IMR-90 (cell line): ENCODE measurements at regions not wholly inside any gene's neighbourhood (a gene's known extent, or its start where the extent isn't known, plus 50 kb on each side); places are given as distances from the start of the nearest gene placed in this dataset.
A peak's percentile ranks its signal among the peaks of the same experiment; 100 is the strongest.

Experiments used
- POLR2A ChIP-seq: IDR thresholded peaks from 2 replicates; pipeline ENCODE4 v1.6.1; 2012; ENCODE audit warnings: mild to moderate bottlenecking, low read depth, low read length
- RAD21 ChIP-seq: IDR thresholded peaks from 2 replicates; pipeline ENCODE4 v1.6.1; 2012; ENCODE audit warnings: low read length, improper control_type of control experiment
- TF ChIP-seq, protein P1 (sequence below): conservative IDR thresholded peaks from 2 replicates; pipeline ENCODE4 v1.5.1; 2012; ENCODE audit warnings: mild to moderate bottlenecking, low read depth, low read length, improper control_type of control experiment
- TF ChIP-seq, protein P2 (sequence below): fragments of 150-350 bp; IDR thresholded peaks from 2 replicates; pipeline ENCODE4 v1.6.1; 2017; ENCODE audit warnings: mild to moderate bottlenecking, antibody characterized with exemption, low read length, low read depth

DNA sequence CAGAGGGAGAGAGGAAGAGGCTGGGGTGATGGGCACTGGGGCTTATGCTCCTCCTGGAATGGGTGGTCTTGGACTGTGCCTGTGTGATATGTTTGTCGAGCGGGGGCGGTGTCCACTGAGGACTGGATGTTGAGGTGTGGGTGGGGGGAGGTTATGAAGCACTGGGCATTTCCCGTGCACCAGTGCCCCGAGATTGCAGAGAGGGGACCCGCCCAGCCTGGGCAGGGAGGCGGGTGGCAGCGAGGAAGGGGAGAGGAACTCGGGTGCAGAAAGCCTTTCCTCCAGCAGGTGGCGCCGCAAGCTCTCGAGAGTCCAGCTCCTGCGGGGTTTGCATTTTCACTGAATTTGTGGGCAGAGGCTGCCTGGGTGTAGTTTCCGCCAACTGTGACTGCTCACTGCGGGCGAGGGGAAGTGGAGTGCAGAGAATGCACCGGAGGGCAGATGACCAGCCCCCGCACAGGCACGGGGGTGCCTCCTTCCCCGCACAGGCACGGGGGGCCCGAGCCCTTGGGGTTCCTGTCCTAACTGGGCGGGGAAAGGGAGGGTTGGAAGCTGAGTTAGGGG, 190.6 kb downstream of the SEC14L1 start:
- peak; percentile 45; the same call in 1 of the 2 replicates for TF ChIP-seq POLR2A
- TF ChIP-seq, protein P1, sequence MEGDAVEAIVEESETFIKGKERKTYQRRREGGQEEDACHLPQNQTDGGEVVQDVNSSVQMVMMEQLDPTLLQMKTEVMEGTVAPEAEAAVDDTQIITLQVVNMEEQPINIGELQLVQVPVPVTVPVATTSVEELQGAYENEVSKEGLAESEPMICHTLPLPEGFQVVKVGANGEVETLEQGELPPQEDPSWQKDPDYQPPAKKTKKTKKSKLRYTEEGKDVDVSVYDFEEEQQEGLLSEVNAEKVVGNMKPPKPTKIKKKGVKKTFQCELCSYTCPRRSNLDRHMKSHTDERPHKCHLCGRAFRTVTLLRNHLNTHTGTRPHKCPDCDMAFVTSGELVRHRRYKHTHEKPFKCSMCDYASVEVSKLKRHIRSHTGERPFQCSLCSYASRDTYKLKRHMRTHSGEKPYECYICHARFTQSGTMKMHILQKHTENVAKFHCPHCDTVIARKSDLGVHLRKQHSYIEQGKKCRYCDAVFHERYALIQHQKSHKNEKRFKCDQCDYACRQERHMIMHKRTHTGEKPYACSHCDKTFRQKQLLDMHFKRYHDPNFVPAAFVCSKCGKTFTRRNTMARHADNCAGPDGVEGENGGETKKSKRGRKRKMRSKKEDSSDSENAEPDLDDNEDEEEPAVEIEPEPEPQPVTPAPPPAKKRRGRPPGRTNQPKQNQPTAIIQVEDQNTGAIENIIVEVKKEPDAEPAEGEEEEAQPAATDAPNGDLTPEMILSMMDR = peak; percentile 96
- TF ChIP-seq, protein P2, sequence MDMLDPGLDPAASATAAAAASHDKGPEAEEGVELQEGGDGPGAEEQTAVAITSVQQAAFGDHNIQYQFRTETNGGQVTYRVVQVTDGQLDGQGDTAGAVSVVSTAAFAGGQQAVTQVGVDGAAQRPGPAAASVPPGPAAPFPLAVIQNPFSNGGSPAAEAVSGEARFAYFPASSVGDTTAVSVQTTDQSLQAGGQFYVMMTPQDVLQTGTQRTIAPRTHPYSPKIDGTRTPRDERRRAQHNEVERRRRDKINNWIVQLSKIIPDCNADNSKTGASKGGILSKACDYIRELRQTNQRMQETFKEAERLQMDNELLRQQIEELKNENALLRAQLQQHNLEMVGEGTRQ = no peak
- TF ChIP-seq RAD21 = peak; percentile 99
